ENCODE measurements at regions not wholly inside any gene's neighbourhood (a gene's known extent, or its start where the extent isn't known, plus 50 kb on each side); places are given as distances from the start of the nearest gene placed in this dataset.
"Not testable (repeated sequence)": the region's sequence is repeated elsewhere in the genome, so short reads cannot be mapped to it uniquely, and the experiment has no call there.

DNA sequence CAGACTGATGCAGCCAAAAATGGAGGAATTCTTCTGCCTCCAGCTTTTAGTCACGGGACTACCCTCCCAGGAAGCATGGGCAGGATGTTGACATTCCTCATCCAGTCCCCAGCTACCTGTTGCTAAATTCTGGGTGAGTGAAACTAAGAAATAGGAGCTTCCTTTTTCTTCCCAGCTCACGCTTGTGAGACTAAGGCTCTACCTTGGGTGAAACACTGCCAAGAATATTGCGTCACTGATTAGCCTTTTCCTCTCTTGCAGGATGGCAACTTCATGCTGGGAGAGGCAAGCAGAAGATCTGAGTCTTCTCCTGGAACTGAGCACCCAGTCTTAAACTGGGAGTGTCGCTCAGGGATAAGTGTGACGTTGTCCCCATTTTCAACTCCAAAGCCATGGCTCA is 59.7 kb downstream of the RNU2-63P start:
- not testable (repeated sequence) for DNase-seq

GRCh38 chr2:87949008-87949407 is 67.3 kb downstream of the RNU2-63P start:
- not testable (repeated sequence) for DNase-seq

GRCh38 chr2:87946644-87947370 is 69.5 kb downstream of the RNU2-63P start:
- not testable (repeated sequence) for DNase-seq

DNA sequence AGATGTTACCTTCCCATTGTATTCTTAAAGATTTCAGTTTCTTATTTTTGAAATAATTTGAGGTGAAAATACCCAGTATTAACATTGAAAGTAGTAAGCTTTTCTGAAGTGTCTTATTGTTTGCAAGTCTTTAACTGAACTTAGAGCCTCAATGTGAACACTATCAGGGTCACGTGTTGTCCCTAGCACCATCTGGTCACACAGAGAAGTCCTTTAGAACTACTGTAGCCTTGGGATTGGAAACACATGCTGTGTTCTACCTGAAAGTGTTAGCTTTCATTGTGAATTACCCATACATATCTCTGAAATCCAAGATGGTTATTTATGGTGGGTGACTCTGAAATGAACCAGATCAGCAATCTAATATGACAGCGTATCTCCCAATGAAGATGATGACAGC is 77.0 kb downstream of the RNU2-63P start:
- peak; percentile 1 for DNase-seq

- not testable (repeated sequence) for DNase-seq
Measured at GRCh38 chr2:87919023-87919665, 93.5 kb upstream of the RGPD2 start.

- not testable (repeated sequence) for DNase-seq
Measured at GRCh38 chr2:87917194-87917593, 91.6 kb upstream of the RGPD2 start.

- DNase-seq = not testable (repeated sequence)
Measured at GRCh38 chr2:87910848-87911247, 85.3 kb upstream of the RGPD2 start.

DNA sequence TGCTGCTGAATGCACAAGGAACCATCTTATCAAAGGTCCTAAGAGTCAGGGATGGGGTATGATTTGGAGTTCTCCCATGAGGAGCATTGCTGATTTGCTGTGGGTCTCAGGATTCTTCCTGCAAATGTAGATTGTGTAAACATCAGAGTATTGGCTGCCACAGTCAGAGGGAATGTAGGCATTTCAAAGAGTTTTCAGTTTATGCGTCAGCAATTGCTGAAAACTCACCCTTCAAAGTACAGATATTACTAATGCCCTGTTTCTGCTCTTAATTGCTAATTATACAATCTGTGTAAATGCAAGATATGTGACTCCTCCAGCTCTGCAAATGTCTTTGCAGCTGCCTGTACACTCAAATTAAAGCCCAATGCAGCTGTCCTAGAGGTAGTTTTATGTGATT is 83.4 kb upstream of the RGPD2 start:
- not testable (repeated sequence) for DNase-seq

DNA sequence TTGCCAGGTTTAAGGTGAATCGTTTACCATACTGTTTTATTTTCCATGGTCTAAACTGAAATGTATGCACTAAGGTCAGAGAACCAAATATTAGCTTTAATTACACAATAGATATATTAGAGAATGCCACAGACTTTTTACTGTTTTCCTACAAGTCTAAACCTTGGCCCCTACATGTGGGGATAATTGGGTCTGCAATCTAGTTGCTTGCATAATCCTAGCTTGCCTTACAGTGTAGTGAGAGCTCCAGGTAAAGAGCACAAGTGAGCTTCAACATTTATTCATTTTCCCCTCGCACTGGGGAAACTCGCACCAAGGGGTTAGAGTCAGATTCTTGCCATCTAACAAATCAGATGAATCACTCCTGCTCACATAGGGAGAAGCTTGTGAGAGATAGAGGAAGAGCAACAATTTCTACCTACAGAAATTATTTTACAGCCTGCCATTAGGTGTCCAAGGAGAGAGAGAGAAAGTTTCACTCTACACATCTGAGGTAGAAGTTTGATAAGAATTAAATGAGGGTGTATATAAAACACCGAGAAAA is 82.0 kb upstream of the RGPD2 start:
- DNase-seq = not testable (repeated sequence)

GRCh38 chr2:87903242-87904114 is 77.9 kb upstream of the RGPD2 start:
- DNase-seq = not testable (repeated sequence)

- not testable (repeated sequence) for DNase-seq
Measured at GRCh38 chr2:87883659-87884058, 58.1 kb upstream of the RGPD2 start.
